DOHH2 (cell line): ENCODE measurements at regions not wholly inside any gene's neighbourhood (a gene's known extent, or its start where the extent isn't known, plus 50 kb on each side); places are given as distances from the start of the nearest gene placed in this dataset.

ENCODE experiments used
- CTCF ChIP-seq: fragments of 200-600 bp; sonication (generic); IDR thresholded peaks from one replicate; pipeline ENCODE4 v1.5.1; 2014; ENCODE audit warnings: antibody characterized with exemption, mild to moderate bottlenecking, low read depth, low read length; ENCODE audit not compliant: poor library complexity, severe bottlenecking
- EZH2phosphoT487 ChIP-seq: fragments of 200-600 bp; sonication (generic); IDR thresholded peaks from 2 replicates; pipeline ENCODE4 v1.6.1; 2017; ENCODE audit warnings: borderline replicate concordance, mild to moderate bottlenecking, antibody characterized with exemption, low read length, moderate library complexity, mixed read lengths

- TF ChIP-seq CTCF (no peak), EZH2phosphoT487 (no peak)
Observed at GRCh38 chr5:82799361-82800077, 277.7 kb downstream of the TMEM167A start.
